AG04450 (cell line): ENCODE measurements at regions not wholly inside any gene's neighbourhood (a gene's known extent, or its start where the extent isn't known, plus 50 kb on each side); places are given as distances from the start of the nearest gene placed in this dataset.

Experiments
- CTCF ChIA-PET: fragments of 300-600, 350-600 bp; formaldehyde crosslinking; extraction: SDS; loops from one replicate; lab custom pipeline; 2022; ENCODE audit warnings: antibody characterized with exemption, inconsistent platforms; lab: Charles Lee
- POLR2A ChIA-PET: fragments of 350-600 bp; formaldehyde crosslinking; extraction: SDS; loops from one replicate; lab custom pipeline; 2021; ENCODE audit warnings: antibody characterized with exemption, inconsistent platforms; lab: Yijun Ruan, JAX
- DNase-seq: peaks from one replicate; pipeline ENCODE4 v3.0.0-alpha.2; 2011; ENCODE audit warnings: low read depth, low spot score
- H3K27ac ChIP-seq: one replicate; pipeline ENCODE4 v1.5.1; 2012; ENCODE audit warnings: low read depth, low read length, control low read depth
- H3K27me3 ChIP-seq: one replicate; pipeline ENCODE4 v1.6.0; 2012; ENCODE audit warnings: low read length; ENCODE audit not compliant: control insufficient read depth, insufficient read depth
- H3K4me3 ChIP-seq: 2 replicates; pipeline ENCODE4 v1.5.1; 2011; ENCODE audit warnings: mild to moderate bottlenecking, low read depth, low read length, control low read depth
- H3K9me3 ChIP-seq: 2 replicates; pipeline ENCODE4 v1.5.1; 2012; ENCODE audit warnings: low read length; ENCODE audit not compliant: control insufficient read depth, insufficient read depth
- TF ChIP-seq, protein P1 (sequence below): IDR thresholded peaks from 2 replicates; pipeline ENCODE4 v1.5.1; 2011; ENCODE audit warnings: low read depth, low read length, control low read depth, inconsistent platforms

DNA sequence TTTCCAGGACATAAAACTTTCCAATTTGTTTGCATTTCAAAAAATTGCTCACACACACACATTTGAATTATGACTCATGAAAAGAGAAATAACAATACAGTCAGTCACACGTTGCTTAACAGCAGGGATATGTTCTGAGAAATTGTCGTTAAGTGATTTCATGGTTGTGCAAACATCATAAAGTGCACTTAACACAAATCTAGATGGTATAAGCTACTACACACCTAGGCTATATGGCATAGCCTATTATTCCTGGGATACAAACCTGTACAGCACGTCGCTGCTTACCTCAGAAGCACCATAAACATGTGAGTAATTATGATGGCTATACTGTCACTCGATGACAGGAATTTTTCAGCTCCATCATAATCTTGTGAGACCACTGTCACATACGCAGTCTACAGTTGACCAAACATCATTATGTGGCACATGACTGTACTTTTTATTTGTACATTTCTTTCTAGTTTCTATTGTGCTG lies 378.2 kb downstream of the ACTL7B start:
- no peak overlapping the region for H3K4me3 ChIP-seq
- DNase-seq, result peak; percentile 44
- ChIA-PET CTCF (interaction anchor here (0.9 kb wide), 1 partner anchor 10 kb away, joined by 5 read pairs; no protein-coding TSS in a partner anchor), POLR2A (interaction anchor here (0.6 to 2.1 kb wide), 2 partner anchors 33 to 411 kb away, joined by 3 to 9 read pairs; no protein-coding TSS in a partner anchor)
- H3K27me3 ChIP-seq, result no peaks in the 10 kb centered on the region
- H3K9me3 ChIP-seq, result no peaks in the 10 kb centered on the region
- no peak overlapping the region for H3K27ac ChIP-seq
- TF ChIP-seq, protein P1, sequence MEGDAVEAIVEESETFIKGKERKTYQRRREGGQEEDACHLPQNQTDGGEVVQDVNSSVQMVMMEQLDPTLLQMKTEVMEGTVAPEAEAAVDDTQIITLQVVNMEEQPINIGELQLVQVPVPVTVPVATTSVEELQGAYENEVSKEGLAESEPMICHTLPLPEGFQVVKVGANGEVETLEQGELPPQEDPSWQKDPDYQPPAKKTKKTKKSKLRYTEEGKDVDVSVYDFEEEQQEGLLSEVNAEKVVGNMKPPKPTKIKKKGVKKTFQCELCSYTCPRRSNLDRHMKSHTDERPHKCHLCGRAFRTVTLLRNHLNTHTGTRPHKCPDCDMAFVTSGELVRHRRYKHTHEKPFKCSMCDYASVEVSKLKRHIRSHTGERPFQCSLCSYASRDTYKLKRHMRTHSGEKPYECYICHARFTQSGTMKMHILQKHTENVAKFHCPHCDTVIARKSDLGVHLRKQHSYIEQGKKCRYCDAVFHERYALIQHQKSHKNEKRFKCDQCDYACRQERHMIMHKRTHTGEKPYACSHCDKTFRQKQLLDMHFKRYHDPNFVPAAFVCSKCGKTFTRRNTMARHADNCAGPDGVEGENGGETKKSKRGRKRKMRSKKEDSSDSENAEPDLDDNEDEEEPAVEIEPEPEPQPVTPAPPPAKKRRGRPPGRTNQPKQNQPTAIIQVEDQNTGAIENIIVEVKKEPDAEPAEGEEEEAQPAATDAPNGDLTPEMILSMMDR, result no peak

DNA sequence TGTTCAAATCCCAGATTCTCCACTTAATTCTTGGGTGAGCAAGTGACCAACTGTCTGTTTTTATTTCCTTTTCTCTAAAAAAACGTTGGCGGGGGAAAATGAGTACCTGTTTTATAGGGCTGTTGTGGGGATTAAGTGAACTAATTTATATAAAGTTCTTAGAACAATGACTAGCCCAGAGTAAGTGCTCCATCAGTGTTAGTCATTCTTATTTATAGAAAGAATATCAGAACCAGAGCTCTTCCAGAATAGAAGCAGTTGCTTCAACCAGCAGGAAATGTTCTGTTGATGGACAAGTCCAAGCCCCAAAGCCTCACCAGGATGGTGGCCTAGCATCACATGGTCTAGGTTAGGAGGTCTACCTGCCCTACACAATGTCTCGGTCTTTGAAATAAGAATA lies 379.2 kb downstream of the ACTL7B start:
- Histone ChIP-seq H3K27ac (no peak overlapping the region), H3K27me3 (no peaks in the 10 kb centered on the region), H3K4me3 (no peak overlapping the region), H3K9me3 (no peaks in the 10 kb centered on the region)
- POLR2A ChIA-PET, result no interaction called here
- CTCF ChIA-PET, result no interaction called here
- DNase-seq, result no peak
- TF ChIP-seq, protein P1, result no peak

DNA sequence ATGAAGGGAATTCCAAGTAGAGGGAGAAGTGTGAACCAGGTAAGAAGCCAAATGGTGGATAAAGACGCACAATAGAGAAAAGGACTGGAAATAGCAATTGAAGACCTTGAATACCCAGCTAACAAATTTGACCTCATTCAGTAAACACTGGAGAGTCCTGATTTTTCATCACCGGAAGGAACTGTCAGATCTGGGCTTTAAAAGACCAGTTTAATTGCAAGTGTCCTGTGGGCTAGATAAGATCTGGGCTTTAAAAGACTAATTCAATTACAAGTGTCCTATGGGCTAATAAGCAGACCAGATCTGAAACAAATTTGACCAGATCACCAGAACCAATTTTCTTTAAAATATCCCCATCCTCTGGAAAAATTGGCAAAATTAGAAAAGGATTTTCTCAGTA lies 380.0 kb downstream of the ACTL7B start:
- TF ChIP-seq, protein P1, result no peak
- DNase-seq, result no peak
- POLR2A ChIA-PET, result no interaction called here

DNA sequence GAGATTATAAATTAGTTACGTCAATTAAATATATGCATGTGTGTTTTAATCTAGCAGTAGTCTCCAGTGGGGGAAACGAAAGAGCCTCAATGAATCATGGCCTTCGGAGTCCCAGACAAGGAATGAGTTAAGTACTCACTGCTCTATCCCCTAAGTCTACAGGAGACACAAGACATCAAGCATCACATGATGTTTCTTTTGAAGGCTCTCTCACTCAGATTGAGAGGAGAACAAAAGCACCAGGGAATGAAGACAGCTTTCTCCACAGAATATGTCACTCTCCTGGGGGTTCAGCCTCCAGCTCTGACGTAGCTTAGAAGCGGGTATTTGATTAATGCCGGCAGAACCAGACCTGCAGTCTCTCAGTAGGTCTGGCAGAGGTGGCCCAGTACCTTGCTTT lies 381.4 kb downstream of the ACTL7B start:
- ChIA-PET CTCF (interaction anchor here (1.0 kb wide), 1 partner anchor 202 kb away, joined by 3 read pairs; no protein-coding TSS in a partner anchor), POLR2A (no interaction called here)
- DNase-seq, result no peak
- Histone ChIP-seq H3K4me3 (no peak overlapping the region), H3K27ac (no peak overlapping the region), H3K27me3 (no peaks in the 10 kb centered on the region), H3K9me3 (no peaks in the 10 kb centered on the region)
- TF ChIP-seq, protein P1, result no peak

More for the DNA sequence above, 380.0 kb downstream of the ACTL7B start:
- Histone ChIP-seq H3K27ac (no peak overlapping the region), H3K9me3 (no peaks in the 10 kb centered on the region), H3K27me3 (no peaks in the 10 kb centered on the region), H3K4me3 (no peak overlapping the region)
- CTCF ChIA-PET, result no interaction called here

DNA sequence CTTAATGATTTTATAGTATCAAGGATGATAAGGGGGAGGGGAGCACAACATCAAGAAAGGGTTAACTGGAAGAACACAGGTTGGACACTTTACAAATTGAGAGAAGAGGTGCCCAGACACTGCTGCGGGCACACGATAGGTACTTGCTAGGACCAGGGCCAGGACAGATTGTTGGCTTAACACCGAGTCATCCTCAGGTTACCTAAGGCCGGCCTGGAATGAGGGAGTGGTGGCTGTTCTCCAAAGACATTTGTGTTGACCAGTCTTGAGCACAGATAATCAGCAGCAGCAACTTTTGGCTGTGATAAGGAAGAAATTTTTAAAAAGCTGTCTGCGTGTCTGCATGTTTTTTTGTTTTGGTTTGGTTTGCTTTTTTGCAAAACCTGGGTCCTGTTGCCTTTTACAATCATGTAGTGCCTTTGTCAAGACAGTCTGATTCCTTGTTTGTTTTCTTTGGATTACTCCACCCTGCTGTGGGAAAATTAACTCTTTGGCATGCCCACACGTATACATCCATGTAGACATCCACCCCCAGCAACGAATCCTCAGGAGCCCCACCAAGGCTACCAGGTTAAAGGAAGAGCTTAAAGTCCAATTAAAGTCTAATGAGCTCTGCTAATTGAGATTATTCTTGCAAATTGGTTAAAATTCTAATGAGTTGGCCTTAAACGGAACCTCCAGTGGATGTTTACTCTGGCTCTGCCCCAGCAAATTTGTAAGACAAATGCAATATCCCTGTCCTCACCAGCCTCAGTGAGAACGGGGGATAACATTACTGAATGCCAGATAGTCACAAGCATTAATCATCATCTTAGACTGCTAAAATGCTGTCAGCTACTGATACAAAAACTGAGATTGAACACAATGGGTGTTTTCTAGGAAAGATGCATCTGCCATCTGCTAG lies 382.3 kb downstream of the ACTL7B start:
- POLR2A ChIA-PET, result no interaction called here

More for the DNA sequence above, 382.3 kb downstream of the ACTL7B start:
- H3K27me3 ChIP-seq, result no peaks in the 10 kb centered on the region
- H3K4me3 ChIP-seq, result no peak overlapping the region
- CTCF ChIA-PET, result interaction anchor here (0.6 to 1.0 kb wide), 3 partner anchors 60 to 936 kb away, joined by 3 to 7 read pairs (median 3); no protein-coding TSS in a partner anchor
- TF ChIP-seq, protein P1, result no peak
- H3K9me3 ChIP-seq, result no peaks in the 10 kb centered on the region
- H3K27ac ChIP-seq, result no peak overlapping the region
- no peak for DNase-seq
